ENCODE measurements at regions not wholly inside any gene's neighbourhood (a gene's known extent, or its start where the extent isn't known, plus 50 kb on each side); places are given as distances from the start of the nearest gene placed in this dataset.

DNA sequence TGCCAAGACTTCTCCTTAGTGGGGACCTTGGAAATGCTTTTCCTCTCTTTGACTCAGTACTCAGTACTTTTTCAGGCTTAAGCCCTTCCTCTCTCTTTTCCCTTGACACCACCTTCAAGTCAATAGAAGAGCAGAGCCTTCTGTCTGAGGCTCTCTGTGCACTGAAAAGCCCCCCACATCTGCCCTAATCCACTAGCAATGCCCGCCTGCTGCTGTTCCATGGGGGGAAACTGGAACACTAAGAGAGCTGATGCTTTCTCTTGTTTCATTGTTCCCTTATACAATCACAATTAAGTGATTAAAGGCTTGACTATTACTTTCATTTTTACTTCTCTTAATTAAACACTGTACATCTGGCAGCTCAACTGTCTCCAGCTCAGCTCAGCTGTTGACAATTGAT lies 254.5 kb downstream of the SLITRK6 start:
- H3K27me3 ChIP-seq (replicated peaks; ENCODE audit: insufficient read depth): no peaks in the 10 kb centered on the region
- H3K27ac ChIP-seq: no peak overlapping the region
- no peak overlapping the region for H3K4me3 ChIP-seq
- no peak for TF ChIP-seq CTCF (IDR thresholded peaks at IDR 0.05)
- H3K9me3 ChIP-seq: no peaks in the 10 kb centered on the region
- DNase-seq (ENCODE audit: low spot score): no peak
- ATAC-seq (ENCODE audit: insufficient number of reproducible peaks, low FRiP score, low read depth): no peak
- H3K4me1 ChIP-seq (ENCODE audit: control insufficient read depth in 1 of 2, low read depth in 2 of 2): no peaks in the 10 kb centered on the region
- no peaks in the 10 kb centered on the region for H3K36me3 ChIP-seq

- no peak overlapping the region for H3K4me3 ChIP-seq
- H3K27me3 ChIP-seq (replicated peaks; ENCODE audit: insufficient read depth): no peaks in the 10 kb centered on the region
- H3K36me3 ChIP-seq: no peaks in the 10 kb centered on the region
- H3K9me3 ChIP-seq: no peaks in the 10 kb centered on the region
- no peak for DNase-seq (ENCODE audit: low spot score)
- TF ChIP-seq CTCF (IDR thresholded peaks at IDR 0.05): no peak
- no peak for ATAC-seq (ENCODE audit: insufficient number of reproducible peaks, low FRiP score, low read depth)
- H3K4me1 ChIP-seq (ENCODE audit: control insufficient read depth in 1 of 2, low read depth in 2 of 2): no peaks in the 10 kb centered on the region
- no peak overlapping the region for H3K27ac ChIP-seq
Observed at GRCh38 chr13:85543144-85543543, 256.1 kb downstream of the SLITRK6 start.

- Histone ChIP-seq H3K4me3 (no peak overlapping the region), H3K27ac (no peak overlapping the region), H3K36me3 (no peaks in the 10 kb centered on the region), H3K4me1 (ENCODE audit: control insufficient read depth in 1 of 2, low read depth in 2 of 2) (no peaks in the 10 kb centered on the region), H3K27me3 (replicated peaks; ENCODE audit: insufficient read depth) (no peaks in the 10 kb centered on the region), H3K9me3 (no peaks in the 10 kb centered on the region)
- TF ChIP-seq CTCF (IDR thresholded peaks at IDR 0.05): no peak
- DNase-seq (ENCODE audit: low spot score) (no peak), ATAC-seq (ENCODE audit: insufficient number of reproducible peaks, low FRiP score, low read depth) (no peak)
Observed at GRCh38 chr13:85541476-85541875, 257.7 kb downstream of the SLITRK6 start.

DNA sequence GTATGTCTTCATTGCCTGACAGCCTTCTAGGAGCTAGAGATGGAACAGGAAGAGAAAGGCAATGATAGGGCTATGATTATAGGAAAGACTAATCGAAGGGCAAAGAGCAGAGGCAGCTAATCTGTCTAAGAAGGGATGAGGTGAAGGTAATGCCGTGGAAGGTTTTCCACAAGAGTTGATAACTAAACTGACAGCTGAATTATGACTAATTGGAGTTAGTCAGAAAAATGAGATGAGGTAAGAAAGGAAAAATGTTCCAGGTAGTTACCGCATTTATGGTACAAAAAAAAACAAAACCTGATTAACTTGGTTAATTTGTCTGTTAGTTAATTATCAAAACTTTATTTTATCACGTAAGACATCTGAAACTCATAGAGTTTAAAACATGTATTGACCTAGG lies 260.3 kb downstream of the SLITRK6 start:
- no peak overlapping the region for H3K4me3 ChIP-seq
- no peak for TF ChIP-seq CTCF (IDR thresholded peaks at IDR 0.05)
- H3K4me1 ChIP-seq (ENCODE audit: control insufficient read depth in 1 of 2, low read depth in 2 of 2): no peaks in the 10 kb centered on the region
- H3K27me3 ChIP-seq (replicated peaks; ENCODE audit: insufficient read depth): no peaks in the 10 kb centered on the region
- no peaks in the 10 kb centered on the region for H3K9me3 ChIP-seq
- ATAC-seq (ENCODE audit: insufficient number of reproducible peaks, low FRiP score, low read depth): no peak
- DNase-seq (ENCODE audit: low spot score): no peak
- H3K27ac ChIP-seq: no peak overlapping the region
- no peaks in the 10 kb centered on the region for H3K36me3 ChIP-seq

DNA sequence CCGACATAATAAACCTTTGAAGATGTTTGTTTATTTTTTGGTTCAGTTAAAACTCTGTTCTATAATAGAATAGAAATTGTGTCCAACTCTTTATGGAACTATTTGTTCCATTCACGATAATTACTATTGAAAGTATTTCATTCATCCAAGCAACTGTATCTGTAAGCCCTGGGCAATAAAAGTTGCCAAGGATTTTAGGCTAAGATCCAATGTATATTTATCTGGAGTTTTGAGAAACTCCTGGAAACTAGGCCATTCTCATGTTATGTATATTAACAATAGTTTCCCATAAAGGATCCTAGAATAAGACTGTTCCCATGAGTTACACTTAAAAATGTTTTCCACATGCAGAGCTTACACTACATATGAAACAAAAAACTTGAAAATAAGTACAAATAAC lies 261.6 kb downstream of the SLITRK6 start:
- no peak for ATAC-seq (ENCODE audit: insufficient number of reproducible peaks, low FRiP score, low read depth)
- Histone ChIP-seq H3K9me3 (no peaks in the 10 kb centered on the region), H3K4me1 (ENCODE audit: control insufficient read depth in 1 of 2, low read depth in 2 of 2) (no peaks in the 10 kb centered on the region), H3K27me3 (replicated peaks; ENCODE audit: insufficient read depth) (no peaks in the 10 kb centered on the region), H3K36me3 (no peaks in the 10 kb centered on the region), H3K4me3 (no peak overlapping the region), H3K27ac (no peak overlapping the region)
- no peak for TF ChIP-seq CTCF (IDR thresholded peaks at IDR 0.05)
- no peak for DNase-seq (ENCODE audit: low spot score)
